ENCODE measurements at regions not wholly inside any gene's neighbourhood (a gene's known extent, or its start where the extent isn't known, plus 50 kb on each side); places are given as distances from the start of the nearest gene placed in this dataset.

GRCh38 chr4:128571747-128572146 is 237.8 kb upstream of the JADE1 start:
- ATAC-seq (ENCODE audit: low FRiP score) (peak; percentile 73), DNase-seq (ENCODE audit: low spot score) (no peak)

DNA sequence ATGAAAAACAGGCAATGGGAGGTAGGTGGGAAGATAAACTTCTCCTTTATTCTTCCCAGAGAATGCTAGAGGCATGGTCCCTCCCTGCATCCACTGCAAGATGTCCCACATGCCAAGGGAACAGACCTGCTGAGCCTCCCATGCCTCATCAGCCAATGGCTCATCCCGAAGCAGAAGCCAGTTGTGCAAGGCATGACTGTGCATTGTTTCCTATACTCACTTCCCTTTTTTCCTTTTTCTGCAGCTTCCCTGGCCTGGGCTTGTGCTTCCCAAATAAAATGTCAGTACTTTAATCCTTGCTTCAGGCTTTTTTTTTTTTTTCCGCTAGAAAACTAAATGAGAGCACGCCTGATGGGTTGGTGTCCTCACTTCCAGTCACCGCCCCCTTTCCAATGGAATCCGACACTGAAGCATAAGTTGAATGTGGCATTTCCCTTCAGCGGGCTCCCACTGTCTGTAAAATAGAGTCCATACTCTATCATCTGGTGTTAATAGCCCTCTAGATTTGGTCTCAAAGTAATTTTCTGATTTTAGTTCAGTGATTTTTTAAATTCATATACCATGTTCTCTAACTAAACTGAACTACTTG is 239.0 kb upstream of the JADE1 start:
- TF ChIP-seq, protein P1, sequence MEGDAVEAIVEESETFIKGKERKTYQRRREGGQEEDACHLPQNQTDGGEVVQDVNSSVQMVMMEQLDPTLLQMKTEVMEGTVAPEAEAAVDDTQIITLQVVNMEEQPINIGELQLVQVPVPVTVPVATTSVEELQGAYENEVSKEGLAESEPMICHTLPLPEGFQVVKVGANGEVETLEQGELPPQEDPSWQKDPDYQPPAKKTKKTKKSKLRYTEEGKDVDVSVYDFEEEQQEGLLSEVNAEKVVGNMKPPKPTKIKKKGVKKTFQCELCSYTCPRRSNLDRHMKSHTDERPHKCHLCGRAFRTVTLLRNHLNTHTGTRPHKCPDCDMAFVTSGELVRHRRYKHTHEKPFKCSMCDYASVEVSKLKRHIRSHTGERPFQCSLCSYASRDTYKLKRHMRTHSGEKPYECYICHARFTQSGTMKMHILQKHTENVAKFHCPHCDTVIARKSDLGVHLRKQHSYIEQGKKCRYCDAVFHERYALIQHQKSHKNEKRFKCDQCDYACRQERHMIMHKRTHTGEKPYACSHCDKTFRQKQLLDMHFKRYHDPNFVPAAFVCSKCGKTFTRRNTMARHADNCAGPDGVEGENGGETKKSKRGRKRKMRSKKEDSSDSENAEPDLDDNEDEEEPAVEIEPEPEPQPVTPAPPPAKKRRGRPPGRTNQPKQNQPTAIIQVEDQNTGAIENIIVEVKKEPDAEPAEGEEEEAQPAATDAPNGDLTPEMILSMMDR (IDR thresholded peaks at IDR 0.05): no peak
- peak; percentile 67 for ATAC-seq (ENCODE audit: low FRiP score)
- peak; percentile 29 for DNase-seq (ENCODE audit: low spot score)

More at GRCh38 chr4:128571747-128572146, 237.8 kb upstream of the JADE1 start:
- TF ChIP-seq, protein P1 (IDR thresholded peaks at IDR 0.05): no peak

GRCh38 chr4:128566693-128567092 is 242.8 kb upstream of the JADE1 start:
- ATAC-seq (ENCODE audit: low FRiP score): no peak
- TF ChIP-seq, protein P1 (IDR thresholded peaks at IDR 0.05): no peak
- DNase-seq (ENCODE audit: low spot score): no peak

DNA sequence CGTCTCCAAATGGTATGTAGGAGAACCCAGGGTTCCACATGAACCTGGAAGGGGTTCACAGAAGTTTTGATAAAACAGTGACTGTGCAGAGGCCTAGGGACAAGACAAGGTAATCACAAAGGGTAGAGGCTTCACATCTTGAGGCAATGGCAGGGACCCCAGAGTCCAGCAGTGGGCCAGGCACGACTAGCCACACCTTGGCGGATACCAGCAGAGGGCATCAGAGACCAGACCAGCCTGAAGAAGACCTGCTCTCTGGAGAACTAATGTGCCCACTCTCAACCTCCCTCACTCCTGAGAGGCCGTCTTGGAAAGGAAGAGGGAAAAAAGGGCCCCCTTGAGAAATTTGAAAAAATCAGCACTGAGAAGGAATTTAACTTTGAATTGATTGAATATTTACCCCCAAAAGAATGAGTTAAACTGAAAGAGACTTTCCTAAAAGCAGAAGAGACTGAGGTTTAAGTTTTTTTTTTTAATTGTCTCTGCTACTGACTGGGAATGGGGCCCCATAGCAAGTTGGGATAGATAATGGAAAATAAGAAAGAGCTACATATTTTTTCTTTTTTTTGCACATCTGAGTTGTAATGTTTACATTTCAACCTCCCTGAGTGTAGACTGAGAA is 243.8 kb upstream of the JADE1 start:
- DNase-seq (ENCODE audit: low spot score): peak; percentile 31
- TF ChIP-seq, protein P1 (IDR thresholded peaks at IDR 0.05): no peak
- no peak for ATAC-seq (ENCODE audit: low FRiP score)

GRCh38 chr4:128565054-128565453 is 244.4 kb upstream of the JADE1 start:
- no peak for ATAC-seq (ENCODE audit: low FRiP score)
- no peak for DNase-seq (ENCODE audit: low spot score)
- TF ChIP-seq, protein P1 (IDR thresholded peaks at IDR 0.05): no peak

GRCh38 chr4:128564081-128564630 is 245.3 kb upstream of the JADE1 start:
- DNase-seq (ENCODE audit: low spot score) (no peak), ATAC-seq (ENCODE audit: low FRiP score) (no peak)
- TF ChIP-seq, protein P1 (IDR thresholded peaks at IDR 0.05): no peak

All from omental fat pad (tissue), 3 donors.